ENCODE measurements at regions not wholly inside any gene's neighbourhood (a gene's known extent, or its start where the extent isn't known, plus 50 kb on each side); places are given as distances from the start of the nearest gene placed in this dataset.

DNA sequence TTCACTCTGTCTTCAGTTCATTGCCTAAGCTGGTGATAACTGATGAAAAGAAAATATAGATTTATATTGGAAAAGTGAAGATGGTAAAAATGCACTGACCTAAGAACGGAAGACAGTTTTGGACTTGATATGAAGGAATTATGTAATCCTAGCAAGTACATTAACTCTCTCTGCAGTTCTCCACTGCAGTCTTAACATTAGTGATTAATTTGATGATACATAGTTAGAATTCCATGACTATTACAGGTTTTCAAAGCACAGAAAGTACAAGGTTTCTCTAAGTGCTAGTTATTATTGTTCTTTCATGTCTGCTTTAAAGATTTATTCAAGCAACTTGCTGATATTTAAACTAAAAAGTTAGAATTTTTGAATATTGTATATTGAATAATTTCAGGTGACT, 1591.7 kb upstream of the ADGRL3 start (continued):
- TF ChIP-seq MTF2 (CRISPR knock-in tag; IDR thresholded peaks at IDR 0.05; ENCODE audit: borderline replicate concordance): no peak
- TF ChIP-seq, protein P1, sequence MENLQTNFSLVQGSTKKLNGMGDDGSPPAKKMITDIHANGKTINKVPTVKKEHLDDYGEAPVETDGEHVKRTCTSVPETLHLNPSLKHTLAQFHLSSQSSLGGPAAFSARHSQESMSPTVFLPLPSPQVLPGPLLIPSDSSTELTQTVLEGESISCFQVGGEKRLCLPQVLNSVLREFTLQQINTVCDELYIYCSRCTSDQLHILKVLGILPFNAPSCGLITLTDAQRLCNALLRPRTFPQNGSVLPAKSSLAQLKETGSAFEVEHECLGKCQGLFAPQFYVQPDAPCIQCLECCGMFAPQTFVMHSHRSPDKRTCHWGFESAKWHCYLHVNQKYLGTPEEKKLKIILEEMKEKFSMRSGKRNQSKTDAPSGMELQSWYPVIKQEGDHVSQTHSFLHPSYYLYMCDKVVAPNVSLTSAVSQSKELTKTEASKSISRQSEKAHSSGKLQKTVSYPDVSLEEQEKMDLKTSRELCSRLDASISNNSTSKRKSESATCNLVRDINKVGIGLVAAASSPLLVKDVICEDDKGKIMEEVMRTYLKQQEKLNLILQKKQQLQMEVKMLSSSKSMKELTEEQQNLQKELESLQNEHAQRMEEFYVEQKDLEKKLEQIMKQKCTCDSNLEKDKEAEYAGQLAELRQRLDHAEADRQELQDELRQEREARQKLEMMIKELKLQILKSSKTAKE (CRISPR knock-in tag; IDR thresholded peaks at IDR 0.05; ENCODE audit: borderline replicate concordance): no peak
- TF ChIP-seq MAFG (CRISPR knock-in tag; IDR thresholded peaks at IDR 0.05): no peak
- no peak for TF ChIP-seq ZNF432 (CRISPR knock-in tag; IDR thresholded peaks at IDR 0.05; ENCODE audit: borderline replicate concordance)
- TF ChIP-seq, protein P2, sequence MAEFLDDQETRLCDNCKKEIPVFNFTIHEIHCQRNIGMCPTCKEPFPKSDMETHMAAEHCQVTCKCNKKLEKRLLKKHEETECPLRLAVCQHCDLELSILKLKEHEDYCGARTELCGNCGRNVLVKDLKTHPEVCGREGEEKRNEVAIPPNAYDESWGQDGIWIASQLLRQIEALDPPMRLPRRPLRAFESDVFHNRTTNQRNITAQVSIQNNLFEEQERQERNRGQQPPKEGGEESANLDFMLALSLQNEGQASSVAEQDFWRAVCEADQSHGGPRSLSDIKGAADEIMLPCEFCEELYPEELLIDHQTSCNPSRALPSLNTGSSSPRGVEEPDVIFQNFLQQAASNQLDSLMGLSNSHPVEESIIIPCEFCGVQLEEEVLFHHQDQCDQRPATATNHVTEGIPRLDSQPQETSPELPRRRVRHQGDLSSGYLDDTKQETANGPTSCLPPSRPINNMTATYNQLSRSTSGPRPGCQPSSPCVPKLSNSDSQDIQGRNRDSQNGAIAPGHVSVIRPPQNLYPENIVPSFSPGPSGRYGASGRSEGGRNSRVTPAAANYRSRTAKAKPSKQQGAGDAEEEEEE (CRISPR knock-in tag; IDR thresholded peaks at IDR 0.05; ENCODE audit: borderline replicate concordance): no peak
- TF ChIP-seq, protein P3, sequence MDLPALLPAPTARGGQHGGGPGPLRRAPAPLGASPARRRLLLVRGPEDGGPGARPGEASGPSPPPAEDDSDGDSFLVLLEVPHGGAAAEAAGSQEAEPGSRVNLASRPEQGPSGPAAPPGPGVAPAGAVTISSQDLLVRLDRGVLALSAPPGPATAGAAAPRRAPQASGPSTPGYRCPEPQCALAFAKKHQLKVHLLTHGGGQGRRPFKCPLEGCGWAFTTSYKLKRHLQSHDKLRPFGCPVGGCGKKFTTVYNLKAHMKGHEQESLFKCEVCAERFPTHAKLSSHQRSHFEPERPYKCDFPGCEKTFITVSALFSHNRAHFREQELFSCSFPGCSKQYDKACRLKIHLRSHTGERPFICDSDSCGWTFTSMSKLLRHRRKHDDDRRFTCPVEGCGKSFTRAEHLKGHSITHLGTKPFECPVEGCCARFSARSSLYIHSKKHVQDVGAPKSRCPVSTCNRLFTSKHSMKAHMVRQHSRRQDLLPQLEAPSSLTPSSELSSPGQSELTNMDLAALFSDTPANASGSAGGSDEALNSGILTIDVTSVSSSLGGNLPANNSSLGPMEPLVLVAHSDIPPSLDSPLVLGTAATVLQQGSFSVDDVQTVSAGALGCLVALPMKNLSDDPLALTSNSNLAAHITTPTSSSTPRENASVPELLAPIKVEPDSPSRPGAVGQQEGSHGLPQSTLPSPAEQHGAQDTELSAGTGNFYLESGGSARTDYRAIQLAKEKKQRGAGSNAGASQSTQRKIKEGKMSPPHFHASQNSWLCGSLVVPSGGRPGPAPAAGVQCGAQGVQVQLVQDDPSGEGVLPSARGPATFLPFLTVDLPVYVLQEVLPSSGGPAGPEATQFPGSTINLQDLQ (CRISPR knock-in tag; IDR thresholded peaks at IDR 0.05): no peak
- no peak for TF ChIP-seq ZNF224 (CRISPR knock-in tag; IDR thresholded peaks at IDR 0.05)
- no peak for TF ChIP-seq MED8 (CRISPR knock-in tag; IDR thresholded peaks at IDR 0.05; ENCODE audit: insufficient replicate concordance)
- no peak for TF ChIP-seq FOSL1 (CRISPR knock-in tag; IDR thresholded peaks at IDR 0.05; ENCODE audit: borderline replicate concordance)
- TF ChIP-seq TCF12 (IDR thresholded peaks at IDR 0.05): no peak
- TF ChIP-seq TCF12 (CRISPR knock-in tag; IDR thresholded peaks at IDR 0.05): no peak
- no peak for TF ChIP-seq ZNF17 (CRISPR knock-in tag; IDR thresholded peaks at IDR 0.05)
